H9 (cell line): ENCODE measurements at regions not wholly inside any gene's neighbourhood (a gene's known extent, or its start where the extent isn't known, plus 50 kb on each side); places are given as distances from the start of the nearest gene placed in this dataset.
"Not testable (repeated sequence)": the region's sequence is repeated elsewhere in the genome, so short reads cannot be mapped to it uniquely, and the experiment has no call there.

ENCODE experiments used
- DNase-seq: peaks from one replicate; pipeline ENCODE4 v3.0.0-alpha.2; 2017
- H2AFZ ChIP-seq: one replicate; pipeline ENCODE4 v1.6.1; 2013; ENCODE audit warnings: mild to moderate bottlenecking, low read length, control low read depth, moderate library complexity
- H2AK5ac ChIP-seq: 2 replicates; pipeline ENCODE4 v1.6.1; 2013; ENCODE audit warnings: low read length, control low read depth, mixed read lengths; ENCODE audit not compliant: insufficient read length
- H2BK120ac ChIP-seq: one replicate; pipeline ENCODE4 v1.6.1; 2013; ENCODE audit warnings: low read depth, mild to moderate bottlenecking, low read length, control low read depth, inconsistent platforms; ENCODE audit not compliant: poor library complexity, severe bottlenecking
- H2BK12ac ChIP-seq: 2 replicates; pipeline ENCODE4 v1.6.1; 2013; ENCODE audit warnings: low read length, control low read depth, mixed read lengths, low read depth; ENCODE audit not compliant: insufficient read length
- H2BK15ac ChIP-seq: 2 replicates; pipeline ENCODE4 v1.6.1; 2013; ENCODE audit warnings: low read depth, low read length, control low read depth
- H2BK20ac ChIP-seq: one replicate; pipeline ENCODE4 v1.6.1; 2013; ENCODE audit warnings: low read depth, mild to moderate bottlenecking, low read length, control low read depth, inconsistent platforms; ENCODE audit not compliant: poor library complexity, severe bottlenecking
- H2BK5ac ChIP-seq: 2 replicates; pipeline ENCODE4 v1.6.1; 2013; ENCODE audit warnings: low read length, control low read depth, mixed read lengths; ENCODE audit not compliant: insufficient read length
- H3K14ac ChIP-seq: 2 replicates; pipeline ENCODE4 v1.6.1; 2013; ENCODE audit warnings: low read length, control low read depth; ENCODE audit not compliant: insufficient read depth
- H3K18ac ChIP-seq: 2 replicates; pipeline ENCODE4 v1.6.1; 2013; ENCODE audit warnings: low read depth, mild to moderate bottlenecking, mixed read lengths, low read length, control low read depth; ENCODE audit not compliant: insufficient read length
- H3K23ac ChIP-seq: 2 replicates; pipeline ENCODE4 v1.6.1; 2013; ENCODE audit warnings: low read length, control low read depth, mixed read lengths, low read depth; ENCODE audit not compliant: insufficient read length
- H3K23me2 ChIP-seq: 2 replicates; pipeline ENCODE4 v1.6.1; 2013; ENCODE audit warnings: low read depth, mild to moderate bottlenecking, mixed read lengths, low read length, control low read depth; ENCODE audit not compliant: insufficient read length, poor library complexity, severe bottlenecking
- H3K27ac ChIP-seq: 2 replicates; pipeline ENCODE4 v1.5.1; 2013; ENCODE audit warnings: low read length, control low read depth, mixed read lengths, low read depth; ENCODE audit not compliant: insufficient read length
- H3K27me3 ChIP-seq: 2 replicates; pipeline ENCODE4 v1.6.1; 2013; ENCODE audit warnings: low read length, control low read depth, inconsistent platforms; ENCODE audit not compliant: insufficient read depth
- H3K4ac ChIP-seq: 2 replicates; pipeline ENCODE4 v1.6.1; 2013; ENCODE audit warnings: low read depth, mild to moderate bottlenecking, control low read depth, inconsistent platforms, low read length, moderate library complexity
- H3K4me1 ChIP-seq: 2 replicates; pipeline ENCODE4 v1.6.1; 2013; ENCODE audit warnings: low read length, control low read depth, inconsistent platforms; ENCODE audit not compliant: insufficient read depth
- H3K4me2 ChIP-seq: 2 replicates; pipeline ENCODE4 v1.6.1; 2013; ENCODE audit warnings: low read length, control low read depth, mixed read lengths; ENCODE audit not compliant: insufficient read length, insufficient read depth
- H3K56ac ChIP-seq: 2 replicates; pipeline ENCODE4 v1.6.1; 2013; ENCODE audit warnings: low read depth, mild to moderate bottlenecking, mixed read lengths, low read length, control low read depth; ENCODE audit not compliant: insufficient read length
- H3K79me1 ChIP-seq: 2 replicates; pipeline ENCODE4 v1.6.1; 2013; ENCODE audit warnings: low read depth, mild to moderate bottlenecking, moderate library complexity, low read length, control low read depth, inconsistent platforms; ENCODE audit not compliant: insufficient read depth, poor library complexity, severe bottlenecking
- H3K79me2 ChIP-seq: 2 replicates; pipeline ENCODE4 v1.6.1; 2013; ENCODE audit warnings: low read length, control low read depth, inconsistent platforms; ENCODE audit not compliant: insufficient read depth
- H3K9ac ChIP-seq: 2 replicates; pipeline ENCODE4 v1.6.1; 2013; ENCODE audit warnings: low read length, control low read depth, mixed read lengths; ENCODE audit not compliant: insufficient read length; ENCODE audit errors: extremely low read depth
- H3K9me3 ChIP-seq: one replicate; pipeline ENCODE4 v1.6.1; 2013; ENCODE audit warnings: low read depth, low read length, inconsistent platforms; ENCODE audit not compliant: control insufficient read depth
- H3T11ph ChIP-seq: one replicate; pipeline ENCODE4 v1.6.1; 2013; ENCODE audit warnings: mild to moderate bottlenecking, low read length, control low read depth, inconsistent platforms
- H4K20me1 ChIP-seq: one replicate; pipeline ENCODE4 v1.6.1; 2013; ENCODE audit not compliant: control insufficient read depth, insufficient read length, insufficient read depth
- H4K5ac ChIP-seq: 2 replicates; pipeline ENCODE4 v1.6.1; 2013; ENCODE audit warnings: low read depth, mild to moderate bottlenecking, mixed read lengths, low read length, control low read depth; ENCODE audit not compliant: insufficient read length
- H4K8ac ChIP-seq: replicated peaks from 2 replicates; pipeline ENCODE4 v1.6.1; 2013; ENCODE audit warnings: low read length, control low read depth, mixed read lengths, low read depth; ENCODE audit not compliant: insufficient read length
- H4K91ac ChIP-seq: 2 replicates; pipeline ENCODE4 v1.6.1; 2013; ENCODE audit warnings: low read depth, mild to moderate bottlenecking, moderate library complexity, mixed read lengths, low read length, control low read depth; ENCODE audit not compliant: insufficient read length
- H3K27ac Mint-ChIP-seq, 3 experiments: 2 replicates in 2 of 3; 3 replicates in 1 of 3; pipeline ENCODE4 v1.8.0; 2020 to 2021; ENCODE audit warnings: mixed read lengths in 3 of 3, mild to moderate bottlenecking in 1 of 3, moderate library complexity in 1 of 3
- H3K27me3 Mint-ChIP-seq: 2 replicates; pipeline ENCODE4 v1.8.0; 2021; ENCODE audit warnings: low read depth, mild to moderate bottlenecking, moderate library complexity, mixed read lengths
- H3K36me3 Mint-ChIP-seq, 3 experiments: 2 replicates in 2 of 3; 3 replicates in 1 of 3; pipeline ENCODE4 v1.8.0; 2020 to 2021; ENCODE audit warnings: low read depth in 3 of 3, mixed read lengths in 3 of 3; ENCODE audit not compliant: insufficient read depth in 1 of 3
- H3K4me1 Mint-ChIP-seq, 2 experiments: 2 replicates each; pipeline ENCODE4 v1.8.0; 2020; ENCODE audit warnings: mixed read lengths in 2 of 2
- H3K4me3 Mint-ChIP-seq, 2 experiments: 2 replicates in 1 of 2; 3 replicates in 1 of 2; pipeline ENCODE4 v1.8.0; 2020 to 2021; ENCODE audit warnings: mild to moderate bottlenecking in 2 of 2, mixed read lengths in 2 of 2, moderate library complexity in 1 of 2
- H3K9me3 Mint-ChIP-seq, 2 experiments: 2 replicates in 1 of 2; 3 replicates in 1 of 2; pipeline ENCODE4 v1.8.0; 2020; ENCODE audit warnings: mild to moderate bottlenecking in 2 of 2, mixed read lengths in 2 of 2, moderate library complexity in 1 of 2
- WGBS: extraction: QIAGEN DNeasy Blood & Tissue Kit; methylation state at CpG from one replicate; pipeline ENCODE4 v1.1.7; 2013; ENCODE audit warnings: missing lambda C conversion rate, low lambda C conversion rate, mixed read lengths; ENCODE audit not compliant: insufficient read length; ENCODE audit errors: extremely low coverage; 5-methylcytosine and 5-hydroxymethylcytosine counted together
- TF ChIP-seq, protein P1 (sequence below): fragments of 200-600 bp; sonication (generic); conservative IDR thresholded peaks from 3 replicates; pipeline ENCODE4 v1.8.0; 2021; ENCODE audit warnings: antibody characterized with exemption, mild to moderate bottlenecking

DNA sequence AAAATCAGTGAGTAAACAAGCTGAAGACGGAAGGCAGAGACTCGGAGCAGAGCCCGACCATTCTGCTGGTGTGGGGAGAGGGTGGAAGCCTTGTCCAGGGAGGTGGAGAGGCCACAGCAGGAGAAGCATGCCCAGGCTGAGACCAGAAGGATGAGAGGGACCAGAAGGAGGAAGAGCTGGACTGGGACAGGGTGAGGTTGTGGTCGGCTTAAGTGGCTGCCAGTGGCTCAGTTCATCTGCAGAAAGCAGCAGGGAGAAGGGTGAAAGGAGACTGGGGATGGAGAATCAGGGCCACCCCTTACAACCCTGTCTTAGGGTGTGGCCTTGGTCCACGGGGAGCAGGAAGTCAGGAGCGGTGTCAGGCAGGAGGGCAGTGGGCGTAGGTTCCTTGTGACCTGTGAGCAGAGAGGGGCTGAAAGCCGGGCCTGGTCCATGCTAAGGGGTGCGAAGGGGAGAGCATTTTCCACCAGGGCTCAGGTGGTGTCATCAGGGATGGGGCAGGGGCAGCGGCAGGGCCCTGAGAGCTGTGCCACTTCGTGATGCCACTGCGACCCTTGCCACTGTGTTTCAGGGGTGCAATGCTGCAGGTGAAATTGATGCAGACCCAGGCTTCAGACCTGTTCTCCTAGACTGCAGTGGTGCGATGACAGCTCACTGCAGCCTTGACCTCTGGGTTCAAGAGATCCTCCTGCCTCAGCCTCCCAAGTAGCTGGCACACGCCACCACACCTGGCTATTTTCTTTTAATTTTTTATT, 81.1 kb downstream of the TTLL2 start:
- H4K20me1 ChIP-seq, result no peaks in the 10 kb centered on the region
- H3K27ac Mint-ChIP-seq, result no peak overlapping the region; a peak in 1 of 7 replicates
- no peaks in the 10 kb centered on the region; the same call in 1 of the 2 replicates for H3K4me1 ChIP-seq
- H3K36me3 Mint-ChIP-seq, result no peaks in the 10 kb centered on the region; a peak in 1 of 7 replicates
- no peaks in the 10 kb centered on the region; a peak in 1 of 5 replicates for H3K9me3 Mint-ChIP-seq
- TF ChIP-seq, protein P1, sequence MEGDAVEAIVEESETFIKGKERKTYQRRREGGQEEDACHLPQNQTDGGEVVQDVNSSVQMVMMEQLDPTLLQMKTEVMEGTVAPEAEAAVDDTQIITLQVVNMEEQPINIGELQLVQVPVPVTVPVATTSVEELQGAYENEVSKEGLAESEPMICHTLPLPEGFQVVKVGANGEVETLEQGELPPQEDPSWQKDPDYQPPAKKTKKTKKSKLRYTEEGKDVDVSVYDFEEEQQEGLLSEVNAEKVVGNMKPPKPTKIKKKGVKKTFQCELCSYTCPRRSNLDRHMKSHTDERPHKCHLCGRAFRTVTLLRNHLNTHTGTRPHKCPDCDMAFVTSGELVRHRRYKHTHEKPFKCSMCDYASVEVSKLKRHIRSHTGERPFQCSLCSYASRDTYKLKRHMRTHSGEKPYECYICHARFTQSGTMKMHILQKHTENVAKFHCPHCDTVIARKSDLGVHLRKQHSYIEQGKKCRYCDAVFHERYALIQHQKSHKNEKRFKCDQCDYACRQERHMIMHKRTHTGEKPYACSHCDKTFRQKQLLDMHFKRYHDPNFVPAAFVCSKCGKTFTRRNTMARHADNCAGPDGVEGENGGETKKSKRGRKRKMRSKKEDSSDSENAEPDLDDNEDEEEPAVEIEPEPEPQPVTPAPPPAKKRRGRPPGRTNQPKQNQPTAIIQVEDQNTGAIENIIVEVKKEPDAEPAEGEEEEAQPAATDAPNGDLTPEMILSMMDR, result no peak
- H3K14ac ChIP-seq, result no peak overlapping the region
- no peak overlapping the region for H2BK12ac ChIP-seq
- H3K27me3 Mint-ChIP-seq, result peaks cover 14% of the 10 kb centered on the region
- H2AFZ ChIP-seq, result no peak overlapping the region
- H4K91ac ChIP-seq, result no peak overlapping the region
- H3K9ac ChIP-seq, result no peak overlapping the region
- H3K4me1 Mint-ChIP-seq, result peaks cover 43 to 47% of the 10 kb centered on the region in 2 experiments
- no peak overlapping the region for H2BK120ac ChIP-seq
- no peak overlapping the region for H2BK20ac ChIP-seq
- H3T11ph ChIP-seq, result no peak overlapping the region
- no peaks in the 10 kb centered on the region for H3K79me2 ChIP-seq
- no CpG with 5 or more reads among the region's 14 CpGs for WGBS
- no peak overlapping the region for H3K4me2 ChIP-seq
- no peak overlapping the region for H3K23ac ChIP-seq
- H3K4ac ChIP-seq, result no peak overlapping the region
- H2BK5ac ChIP-seq, result no peak overlapping the region
- no peak overlapping the region for H3K4me3 Mint-ChIP-seq
- H4K8ac ChIP-seq, result no peak overlapping the region
- no peak overlapping the region for H3K18ac ChIP-seq
- H3K27ac ChIP-seq, result no peak overlapping the region
- H3K27me3 ChIP-seq, result no peaks in the 10 kb centered on the region
- H2AK5ac ChIP-seq, result no peak overlapping the region
- no peaks in the 10 kb centered on the region for H3K79me1 ChIP-seq
- no peaks in the 10 kb centered on the region for H3K9me3 ChIP-seq
- DNase-seq, result no peak
- H3K56ac ChIP-seq, result no peak overlapping the region
- H4K5ac ChIP-seq, result no peak overlapping the region
- no peak overlapping the region for H2BK15ac ChIP-seq
- H3K23me2 ChIP-seq, result no peaks in the 10 kb centered on the region

DNA sequence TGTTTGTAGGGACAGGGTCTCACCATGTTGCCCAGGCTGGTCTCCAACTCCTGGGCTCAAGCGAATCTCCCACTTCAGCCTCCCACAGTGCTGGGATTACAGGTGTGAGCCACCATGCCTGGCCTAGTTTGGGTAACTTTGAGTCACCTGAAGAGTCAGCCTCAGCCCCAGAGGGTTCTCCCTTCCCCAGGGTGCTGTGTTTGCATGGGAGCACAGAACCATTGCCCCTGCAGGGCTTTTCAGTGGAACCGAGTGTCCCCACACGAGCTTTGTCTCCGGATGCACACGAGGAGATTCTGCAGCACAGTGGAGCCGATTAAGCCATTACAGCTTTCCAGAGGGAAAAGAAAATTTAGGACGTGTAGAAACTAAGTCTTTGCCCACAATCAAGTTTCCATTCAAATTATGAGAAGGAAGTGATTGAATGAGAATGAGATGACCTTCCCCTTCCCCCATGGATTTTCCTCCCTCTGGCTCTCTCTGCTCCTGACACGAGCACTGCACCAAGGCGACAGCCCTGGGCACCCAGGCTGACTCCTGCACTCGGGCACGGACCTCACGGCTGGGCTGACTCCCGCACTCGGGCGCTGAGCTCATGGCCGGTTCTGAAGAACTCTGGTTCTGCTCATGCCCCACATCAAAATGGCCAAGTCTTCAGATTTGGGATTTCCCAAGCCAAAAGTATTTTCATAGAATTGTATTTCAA, 81.8 kb downstream of the TTLL2 start:
- not testable (repeated sequence) for DNase-seq, H3K18ac ChIP-seq, H3K4me3 Mint-ChIP-seq, H3K56ac ChIP-seq, H3K79me2 ChIP-seq, H3K4me1 ChIP-seq, H3K9me3 ChIP-seq, H2BK5ac ChIP-seq, H3K79me1 ChIP-seq, H2BK20ac ChIP-seq, H3K4ac ChIP-seq, H2BK120ac ChIP-seq, H3K27me3 ChIP-seq, H3K9ac ChIP-seq, H4K8ac ChIP-seq, H2AK5ac ChIP-seq, H4K20me1 ChIP-seq, H3K9me3 Mint-ChIP-seq, H3K23ac ChIP-seq, H2BK15ac ChIP-seq, H3K4me2 ChIP-seq, H3T11ph ChIP-seq, H4K91ac ChIP-seq, H3K23me2 ChIP-seq, H3K36me3 Mint-ChIP-seq, H4K5ac ChIP-seq, H3K27ac ChIP-seq, H3K27ac Mint-ChIP-seq, H2AFZ ChIP-seq, H3K14ac ChIP-seq, H2BK12ac ChIP-seq
- no CpG with 5 or more reads among the region's 16 CpGs for WGBS
- H3K27me3 Mint-ChIP-seq, result peaks cover 14% of the 10 kb centered on the region
- peaks cover 41 to 45% of the 10 kb centered on the region in 2 experiments for H3K4me1 Mint-ChIP-seq
